ENCODE measurements at regions not wholly inside any gene's neighbourhood (a gene's known extent, or its start where the extent isn't known, plus 50 kb on each side); places are given as distances from the start of the nearest gene placed in this dataset.

GRCh38 chr18:38807915-38808314 lies 1242.3 kb upstream of the CELF4 start:
- TF ChIP-seq EZH2 (IDR thresholded peaks at IDR 0.05; ENCODE audit: insufficient read depth, low read length) (no peak), CTCF (IDR thresholded peaks at IDR 0.05; ENCODE audit: insufficient read depth, low read depth, low read length) (no peak)
